PFSK-1 (cell line): ENCODE measurements at regions not wholly inside any gene's neighbourhood (a gene's known extent, or its start where the extent isn't known, plus 50 kb on each side); places are given as distances from the start of the nearest gene placed in this dataset.

Experiments
- FOXP2 ChIP-seq: optimal IDR thresholded peaks from 2 replicates; pipeline ENCODE3; 2011; ENCODE audit warnings: borderline replicate concordance, control low read depth, inconsistent platforms; ENCODE audit not compliant: insufficient read depth; ENCODE audit errors: extremely low read length, extremely low read depth
- POLR2AphosphoS5 ChIP-seq: IDR thresholded peaks from 2 replicates; pipeline ENCODE4 v1.6.1; 2012; ENCODE audit warnings: low read depth, mild to moderate bottlenecking, control low read depth, low read length, moderate library complexity
- REST ChIP-seq, 2 experiments: IDR thresholded peaks; 2 replicates each; pipeline versions ENCODE4 v1.6.1 to v1.8.0; 2011 to 2012; ENCODE audit warnings: low read depth in 2 of 2, low read length in 2 of 2, control low read depth in 1 of 2, inconsistent platforms in 1 of 2, mild to moderate bottlenecking in 1 of 2, moderate library complexity in 1 of 2; ENCODE audit not compliant: insufficient read depth in 1 of 2
- SIN3A ChIP-seq: IDR thresholded peaks from 2 replicates; pipeline ENCODE4 v1.6.1; 2012; ENCODE audit warnings: mild to moderate bottlenecking, low read length, moderate library complexity, borderline replicate concordance; ENCODE audit not compliant: insufficient read depth
- TAF1 ChIP-seq: IDR thresholded peaks from 2 replicates; pipeline ENCODE4 v1.6.1; 2012; ENCODE audit warnings: low read length, control low read depth, borderline replicate concordance; ENCODE audit not compliant: insufficient read depth

- TF ChIP-seq SIN3A (no peak), POLR2AphosphoS5 (no peak), FOXP2 (no peak), REST (IDR thresholded peaks at IDR 0.05; ENCODE audit: insufficient read depth in 1 of 2, low read depth in 2 of 2, low read length in 2 of 2) (no peak), TAF1 (no peak)
These were observed 81.5 kb upstream of the ACSL3 start for GRCh38 chr2:222779145-222779832.

- no peak for TF ChIP-seq POLR2AphosphoS5
- TF ChIP-seq TAF1, result no peak
- no peak for TF ChIP-seq REST (IDR thresholded peaks at IDR 0.05; ENCODE audit: insufficient read depth in 1 of 2, low read depth in 2 of 2, low read length in 2 of 2)
- TF ChIP-seq FOXP2, result no peak
- TF ChIP-seq SIN3A, result no peak
These were observed 80.8 kb upstream of the ACSL3 start for GRCh38 chr2:222780051-222780450.

GRCh38 chr2:222782201-222782730 is 78.6 kb upstream of the ACSL3 start:
- no peak for TF ChIP-seq REST (IDR thresholded peaks at IDR 0.05; ENCODE audit: insufficient read depth in 1 of 2, low read depth in 2 of 2, low read length in 2 of 2)
- no peak for TF ChIP-seq TAF1

- TF ChIP-seq REST (IDR thresholded peaks at IDR 0.05; ENCODE audit: insufficient read depth in 1 of 2, low read depth in 2 of 2, low read length in 2 of 2) (no peak), TAF1 (no peak), SIN3A (no peak), POLR2AphosphoS5 (no peak), FOXP2 (no peak)
These were observed 77.2 kb upstream of the ACSL3 start for GRCh38 chr2:222783592-222783991.

GRCh38 chr2:222790932-222791331 is 69.9 kb upstream of the ACSL3 start:
- TF ChIP-seq TAF1 (no peak), REST (IDR thresholded peaks at IDR 0.05; ENCODE audit: insufficient read depth in 1 of 2, low read depth in 2 of 2, low read length in 2 of 2) (no peak), FOXP2 (no peak), POLR2AphosphoS5 (no peak), SIN3A (no peak)
